GM19468 (cell line): ENCODE measurements at regions not wholly inside any gene's neighbourhood (a gene's known extent, or its start where the extent isn't known, plus 50 kb on each side); places are given as distances from the start of the nearest gene placed in this dataset.
A peak's percentile ranks its signal among the peaks of the same experiment; 100 is the strongest.

Source experiments
- ATAC-seq: cut with Tn5 transposase; IDR thresholded peaks from one replicate; pipeline ENCODE4 v1.9.1; 2021; ENCODE audit warnings: mild to moderate bottlenecking, moderate library complexity, moderate number of reproducible peaks; ENCODE audit not compliant: unreplicated experiment; ENCODE audit errors: extremely low read depth

DNA sequence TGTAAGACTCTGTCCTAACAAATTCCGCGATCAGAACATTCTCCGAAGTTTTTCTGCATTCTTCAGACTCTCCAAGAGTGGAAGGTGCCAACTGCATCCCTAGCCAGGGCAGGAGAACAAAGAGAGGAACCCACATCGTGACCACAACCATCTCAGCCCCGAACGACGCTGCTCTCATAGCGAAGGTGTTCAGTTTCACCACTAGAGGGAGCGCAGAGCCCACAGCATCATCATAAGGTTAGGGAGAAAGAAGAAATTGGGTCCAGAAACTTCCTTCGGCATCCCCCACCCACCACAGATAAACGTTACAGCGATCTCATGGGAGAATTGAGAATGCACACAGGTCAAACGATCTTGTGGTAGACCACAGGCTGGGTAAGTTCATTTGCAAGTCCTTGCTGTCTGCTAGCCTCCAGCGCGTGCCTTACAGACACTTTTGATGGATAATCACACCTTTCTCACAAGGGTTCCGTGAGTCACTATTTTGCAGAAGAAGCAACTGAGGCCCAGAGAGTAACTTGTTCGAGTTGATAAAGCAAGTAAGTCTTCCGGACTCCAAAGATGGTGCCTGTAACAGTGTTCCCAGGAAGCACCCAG, 53.7 kb upstream of the ARL4C start:
- ATAC-seq = peak; percentile 43

DNA sequence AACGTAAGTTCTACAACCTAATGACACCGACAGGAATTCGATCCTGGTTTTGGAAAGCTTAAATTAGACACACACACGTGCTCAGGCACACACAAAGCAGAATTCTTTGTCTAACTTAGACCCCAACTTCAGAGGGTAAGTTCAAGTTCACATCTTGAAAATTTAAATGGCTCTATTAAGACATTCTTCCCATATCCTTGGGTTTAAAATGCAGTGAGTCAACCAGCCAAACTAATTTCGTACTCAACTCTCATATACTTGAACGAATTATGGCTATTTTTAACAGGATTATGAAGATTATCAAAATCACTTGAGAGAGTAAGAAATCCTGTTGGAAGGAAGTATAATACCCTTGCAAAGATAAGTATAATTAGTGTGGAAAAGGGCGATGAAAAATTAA, 53.2 kb upstream of the ARL4C start:
- no peak for ATAC-seq

DNA sequence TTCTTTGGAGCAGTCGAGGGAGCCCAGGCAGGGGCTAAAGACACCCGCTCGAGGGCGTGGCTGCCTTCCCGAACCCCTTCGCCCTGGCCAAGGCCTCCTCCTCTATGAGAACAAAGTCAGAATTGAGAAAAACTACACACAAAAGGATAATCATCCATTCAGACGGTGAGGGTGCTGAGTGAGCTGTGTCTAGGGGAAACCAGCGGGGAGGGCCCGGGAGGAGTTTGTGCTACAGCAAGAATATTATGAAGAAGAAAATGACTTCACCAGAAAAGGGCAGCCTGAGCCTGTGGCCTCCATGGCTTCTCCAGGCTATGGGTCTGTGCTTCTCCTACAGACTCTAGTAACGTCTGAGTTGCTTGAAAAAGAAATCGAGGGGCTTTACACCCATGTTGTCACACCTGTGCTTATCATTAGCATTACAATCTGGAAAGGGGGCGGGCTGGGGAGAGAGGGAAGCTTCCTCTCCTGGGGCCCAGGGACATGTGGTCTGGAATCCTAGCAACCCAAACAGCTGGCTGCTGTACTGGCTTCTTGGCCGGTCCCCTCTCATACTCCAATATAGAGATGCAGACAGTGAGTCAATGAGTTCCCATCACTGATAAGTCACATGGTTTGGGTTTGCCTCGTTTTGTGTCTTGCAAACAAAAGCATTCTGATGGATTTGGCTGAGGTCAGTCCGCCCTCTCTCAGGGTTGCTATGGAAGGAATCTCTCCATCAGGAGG, 52.0 kb upstream of the ARL4C start:
- ATAC-seq = no peak

DNA sequence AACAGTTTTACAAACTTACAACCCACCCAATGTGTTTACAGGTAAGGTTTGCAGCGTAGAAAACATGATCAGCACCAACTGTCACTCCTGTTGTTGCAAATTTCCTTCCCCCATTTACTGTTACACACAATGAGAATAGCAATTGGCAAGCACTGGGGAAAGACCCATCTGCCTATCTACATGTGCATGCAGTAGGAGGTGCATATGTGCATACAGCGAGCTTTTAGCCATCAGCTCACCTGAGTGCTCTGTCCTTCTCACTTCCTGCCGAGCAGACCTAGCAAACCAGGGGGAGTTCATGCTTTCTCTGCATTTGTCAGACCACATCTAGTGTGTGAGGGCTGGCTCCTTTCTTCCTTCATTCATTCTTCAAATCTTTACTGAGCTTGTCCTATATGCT, 49.9 kb upstream of the ARL4C start:
- no peak for ATAC-seq
